Lower leg skin (tissue), 4 donors: ENCODE measurements at regions not wholly inside any gene's neighbourhood (a gene's known extent, or its start where the extent isn't known, plus 50 kb on each side); places are given as distances from the start of the nearest gene placed in this dataset.

Source experiments
- DNase-seq, 2 donors: peaks; one replicate each; pipeline ENCODE4 v3.0.0-alpha.2; 2019; ENCODE audit warnings: low spot score in 2 of 2
- H3K4me3 ChIP-seq: fragments of 200-600 bp; sonication (generic); 2 replicates; pipeline ENCODE4 v1.5.1; 2017; ENCODE audit warnings: mild to moderate bottlenecking, low read depth; ENCODE audit not compliant: poor library complexity, severe bottlenecking
- POLR2A ChIP-seq, 2 donors: fragments of 450-650 bp; IDR thresholded peaks; one replicate each; pipeline ENCODE4 v1.6.1; 2016 to 2017; ENCODE audit warnings: antibody characterized with exemption in 2 of 2, mild to moderate bottlenecking in 1 of 2, moderate library complexity in 1 of 2
- WGBS, 2 donors: methylation state at CpG; one replicate each; pipeline ENCODE4 v1.1.5; 2018; 5-methylcytosine and 5-hydroxymethylcytosine counted together
- intact Hi-C: fragments of 100-400 bp; cut with DNase I; formaldehyde crosslinking; loops from one replicate; pipeline ENCODE4 v1.15.0; 2023; ENCODE audit warnings: low total_unique reads
- TF ChIP-seq, protein P1 (sequence below), 3 donors: fragments of 450-650 bp; IDR thresholded peaks; one replicate each; pipeline ENCODE4 v1.5.1; 2016; ENCODE audit warnings: antibody characterized with exemption in 3 of 3, mild to moderate bottlenecking in 3 of 3, moderate library complexity in 2 of 3

GRCh38 chr14:104287301-104288009 lies 149.1 kb downstream of the KIF26A start:
- WGBS, 2 donors, result 82 to 87% methylated on average over 11 of the region's 11 CpGs
- intact Hi-C loops, result no loop called here
- H3K4me3 ChIP-seq, result no peak overlapping the region
- no peak for DNase-seq
- TF ChIP-seq, protein P1, sequence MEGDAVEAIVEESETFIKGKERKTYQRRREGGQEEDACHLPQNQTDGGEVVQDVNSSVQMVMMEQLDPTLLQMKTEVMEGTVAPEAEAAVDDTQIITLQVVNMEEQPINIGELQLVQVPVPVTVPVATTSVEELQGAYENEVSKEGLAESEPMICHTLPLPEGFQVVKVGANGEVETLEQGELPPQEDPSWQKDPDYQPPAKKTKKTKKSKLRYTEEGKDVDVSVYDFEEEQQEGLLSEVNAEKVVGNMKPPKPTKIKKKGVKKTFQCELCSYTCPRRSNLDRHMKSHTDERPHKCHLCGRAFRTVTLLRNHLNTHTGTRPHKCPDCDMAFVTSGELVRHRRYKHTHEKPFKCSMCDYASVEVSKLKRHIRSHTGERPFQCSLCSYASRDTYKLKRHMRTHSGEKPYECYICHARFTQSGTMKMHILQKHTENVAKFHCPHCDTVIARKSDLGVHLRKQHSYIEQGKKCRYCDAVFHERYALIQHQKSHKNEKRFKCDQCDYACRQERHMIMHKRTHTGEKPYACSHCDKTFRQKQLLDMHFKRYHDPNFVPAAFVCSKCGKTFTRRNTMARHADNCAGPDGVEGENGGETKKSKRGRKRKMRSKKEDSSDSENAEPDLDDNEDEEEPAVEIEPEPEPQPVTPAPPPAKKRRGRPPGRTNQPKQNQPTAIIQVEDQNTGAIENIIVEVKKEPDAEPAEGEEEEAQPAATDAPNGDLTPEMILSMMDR (IDR thresholded peaks at IDR 0.05), result no peak
- TF ChIP-seq POLR2A (IDR thresholded peaks at IDR 0.05), result no peak

DNA sequence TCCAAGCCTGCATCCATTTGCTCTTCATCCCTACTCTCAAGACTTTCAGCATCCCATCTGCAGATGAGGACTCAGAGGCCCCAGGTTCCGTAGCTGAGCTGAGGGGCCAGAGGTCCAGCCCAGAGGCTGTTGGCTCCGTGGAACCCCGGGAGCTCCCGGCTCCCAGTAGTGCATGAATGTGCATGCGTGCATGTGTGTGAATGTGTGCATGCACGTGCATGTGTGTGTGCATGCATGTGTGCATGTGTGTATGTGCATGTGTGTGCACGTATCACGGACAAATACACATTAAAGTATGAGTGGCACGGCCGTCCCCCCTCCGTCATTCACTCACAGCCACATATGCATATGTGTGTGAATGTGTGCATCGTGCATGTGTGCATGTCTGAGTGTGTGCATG lies 149.9 kb downstream of the KIF26A start:
- 90 to 94% methylated on average over 12 of the region's 12 CpGs for WGBS, 2 donors
- TF ChIP-seq, protein P1 (IDR thresholded peaks at IDR 0.05), result no peak
- TF ChIP-seq POLR2A (IDR thresholded peaks at IDR 0.05), result no peak
- H3K4me3 ChIP-seq, result no peak overlapping the region
- intact Hi-C loops, result no loop called here
- peak in 1 of 2 donors; percentile 63 for DNase-seq

GRCh38 chr14:104289507-104289906 lies 151.1 kb downstream of the KIF26A start:
- intact Hi-C loops, result no loop called here
- TF ChIP-seq, protein P1 (IDR thresholded peaks at IDR 0.05), result no peak
- TF ChIP-seq POLR2A (IDR thresholded peaks at IDR 0.05), result no peak
- WGBS, 2 donors, result 46 to 48% methylated on average over 3 of the region's 3 CpGs
- H3K4me3 ChIP-seq, result no peak overlapping the region
- DNase-seq, result no peak

DNA sequence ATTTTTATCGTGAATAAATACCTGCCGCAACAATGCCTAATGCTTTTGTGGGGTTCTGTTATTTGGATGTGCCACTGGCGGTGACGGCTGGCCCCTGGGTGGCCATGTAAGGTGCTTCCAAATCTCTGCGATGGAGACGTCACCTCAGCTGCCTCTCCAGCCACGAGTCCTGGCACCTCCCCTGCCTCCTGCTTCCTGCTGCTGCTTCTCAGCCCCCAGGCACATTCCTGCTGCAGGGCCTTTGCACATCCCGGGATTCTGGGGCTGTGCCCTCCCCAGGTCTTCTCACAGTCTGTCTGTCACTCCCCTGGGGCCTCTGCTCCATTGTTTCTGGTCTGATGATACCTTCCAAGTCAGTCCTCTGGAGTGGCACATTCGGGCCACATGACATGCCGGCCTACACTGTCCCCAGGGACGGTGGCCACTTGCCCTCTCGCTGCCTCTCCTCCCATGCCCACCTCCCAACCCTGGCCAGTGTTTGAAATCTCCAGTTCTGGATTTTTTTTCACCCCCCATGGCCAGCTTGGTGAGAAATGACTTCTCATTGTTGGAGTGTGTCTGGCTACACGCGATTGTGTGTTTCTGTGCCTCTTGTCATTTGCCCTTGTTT lies 151.8 kb downstream of the KIF26A start:
- intact Hi-C loops, result no loop called here
- no peak for TF ChIP-seq POLR2A (IDR thresholded peaks at IDR 0.05)
- TF ChIP-seq, protein P1 (IDR thresholded peaks at IDR 0.05), result no peak
- WGBS, 2 donors, result 51 to 62% methylated on average over 14 of the region's 14 CpGs
- peak in 1 of 2 donors; percentile 78 for DNase-seq
- H3K4me3 ChIP-seq, result no peak overlapping the region

- DNase-seq, result peak in 1 of 2 donors; percentile 62
Measured at GRCh38 chr14:104290756-104291122, 152.4 kb downstream of the KIF26A start.

More at GRCh38 chr14:104290756-104291122, 152.4 kb downstream of the KIF26A start:
- WGBS, 2 donors, result 72 to 79% methylated on average over 9 of the region's 9 CpGs
- intact Hi-C loops, result no loop called here
- H3K4me3 ChIP-seq, result no peak overlapping the region
- no peak for TF ChIP-seq POLR2A (IDR thresholded peaks at IDR 0.05)
- TF ChIP-seq, protein P1 (IDR thresholded peaks at IDR 0.05), result no peak
